ENCODE measurements at regions not wholly inside any gene's neighbourhood (a gene's known extent, or its start where the extent isn't known, plus 50 kb on each side); places are given as distances from the start of the nearest gene placed in this dataset.

DNA sequence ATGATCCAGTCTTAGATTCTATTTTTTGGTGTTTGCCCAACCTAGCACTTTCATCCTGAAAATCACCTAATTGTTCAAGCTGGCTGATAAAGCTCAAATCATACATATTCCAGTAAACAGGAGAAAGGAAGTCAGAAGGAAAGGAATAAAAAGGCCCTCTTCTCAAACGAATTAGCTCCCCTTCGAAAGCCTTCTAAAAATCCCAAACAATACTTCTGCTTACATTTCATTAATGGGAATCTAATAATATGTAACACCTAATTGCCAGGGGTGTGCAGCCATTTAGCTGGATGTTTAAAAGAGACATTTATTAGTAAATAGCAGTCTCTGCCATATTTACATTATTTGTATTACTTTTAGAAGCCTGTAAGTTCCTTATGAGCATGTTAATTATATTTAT lies 302.9 kb upstream of the TCF21 start:
- TF ChIP-seq CBX3 (IDR thresholded peaks at IDR 0.05; ENCODE audit: borderline replicate concordance, low read depth) (no peak), SP1 (IDR thresholded peaks at IDR 0.05; ENCODE audit: low read depth, low read length) (no peak), RAD51 (IDR thresholded peaks at IDR 0.05) (no peak), SMARCA5 (IDR thresholded peaks at IDR 0.05) (no peak), CBX5 (IDR thresholded peaks at IDR 0.05; ENCODE audit: low read depth) (no peak), POLR2A (IDR thresholded peaks at IDR 0.05; ENCODE audit: low read depth, low read length) (no peak), GABPA (IDR thresholded peaks at IDR 0.05; ENCODE audit: low read depth) (no peak), STAT1 (conservative IDR thresholded peaks at IDR 0.05) (no peak)
- TF ChIP-seq, protein P1, sequence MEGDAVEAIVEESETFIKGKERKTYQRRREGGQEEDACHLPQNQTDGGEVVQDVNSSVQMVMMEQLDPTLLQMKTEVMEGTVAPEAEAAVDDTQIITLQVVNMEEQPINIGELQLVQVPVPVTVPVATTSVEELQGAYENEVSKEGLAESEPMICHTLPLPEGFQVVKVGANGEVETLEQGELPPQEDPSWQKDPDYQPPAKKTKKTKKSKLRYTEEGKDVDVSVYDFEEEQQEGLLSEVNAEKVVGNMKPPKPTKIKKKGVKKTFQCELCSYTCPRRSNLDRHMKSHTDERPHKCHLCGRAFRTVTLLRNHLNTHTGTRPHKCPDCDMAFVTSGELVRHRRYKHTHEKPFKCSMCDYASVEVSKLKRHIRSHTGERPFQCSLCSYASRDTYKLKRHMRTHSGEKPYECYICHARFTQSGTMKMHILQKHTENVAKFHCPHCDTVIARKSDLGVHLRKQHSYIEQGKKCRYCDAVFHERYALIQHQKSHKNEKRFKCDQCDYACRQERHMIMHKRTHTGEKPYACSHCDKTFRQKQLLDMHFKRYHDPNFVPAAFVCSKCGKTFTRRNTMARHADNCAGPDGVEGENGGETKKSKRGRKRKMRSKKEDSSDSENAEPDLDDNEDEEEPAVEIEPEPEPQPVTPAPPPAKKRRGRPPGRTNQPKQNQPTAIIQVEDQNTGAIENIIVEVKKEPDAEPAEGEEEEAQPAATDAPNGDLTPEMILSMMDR (IDR thresholded peaks at IDR 0.05 in 2 of 3, conservative IDR thresholded peaks at IDR 0.05 in 1 of 3; ENCODE audit: control insufficient read depth in 2 of 3, extremely low read depth in 1 of 3, insufficient read depth in 1 of 3, low read depth in 3 of 3, low read length in 3 of 3), result no peak
- intact Hi-C loops (cut with micrococcal nuclease; ENCODE audit: unreplicated experiment), result no loop called here
- Histone ChIP-seq H3K27me3 (replicated peaks in 1 of 2; ENCODE audit: control insufficient read depth in 2 of 2, insufficient read depth in 2 of 2, low read length in 1 of 2) (no peaks in the 10 kb centered on the region; a peak in 1 of 4 replicates), H3K4me2 (ENCODE audit: control insufficient read depth, insufficient read depth) (no peak overlapping the region), H3K4me1 (ENCODE audit: control insufficient read depth, insufficient read depth, low read length) (no peaks in the 10 kb centered on the region), H3K4me3 (no peak overlapping the region), H3K9ac (ENCODE audit: control insufficient read depth, insufficient read depth, low read length) (no peak overlapping the region), H3K36me3 (ENCODE audit: control insufficient read depth in 2 of 2, insufficient read depth in 2 of 2, low read length in 1 of 2) (no peaks in the 10 kb centered on the region), H3K9me3 (replicated peaks; ENCODE audit: control insufficient read depth, insufficient read depth, low read length) (no peaks in the 10 kb centered on the region), H3K79me2 (ENCODE audit: control insufficient read depth, insufficient read depth, low read length) (no peaks in the 10 kb centered on the region), H4K20me1 (ENCODE audit: control insufficient read depth, insufficient read depth) (no peaks in the 10 kb centered on the region), H2AFZ (ENCODE audit: control insufficient read depth, low read depth, low read length) (no peak overlapping the region), H3K27ac (ENCODE audit: control insufficient read depth, insufficient read depth) (no peak overlapping the region)
- DNase-seq (ENCODE audit: low read depth, low spot score) (no peak), FAIRE-seq (no peak), ATAC-seq (no peak)
- ChIA-PET RAD21 (ENCODE audit: unreplicated experiment) (no interaction called here), POLR2A (no interaction called here), CTCF (interaction anchor here (0.6 kb wide), 1 partner anchor 183 kb away, joined by 4 read pairs; no protein-coding TSS in a partner anchor), SMC1A (ENCODE audit: uncharacterized antibody, unreplicated experiment) (interaction anchor here (0.8 kb wide), 1 partner anchor 187 kb away, joined by 3 read pairs; no protein-coding TSS in a partner anchor)
- 0% methylated on average over 2 of the region's 2 CpGs for WGBS (ENCODE audit: insufficient coverage, insufficient replicate concordance, low lambda C conversion rate, missing lambda C conversion rate)
- BruUV-seq (replicated peaks), result no TSS peak
- in situ Hi-C loops (cut with MboI), result no loop called here
